NCI-H1105 treated with DMSO at 0.1 percent for 48 hours (cell line): ENCODE measurements at regions not wholly inside any gene's neighbourhood (a gene's known extent, or its start where the extent isn't known, plus 50 kb on each side); places are given as distances from the start of the nearest gene placed in this dataset.

ENCODE experiments used
- DNase-seq: peaks from one replicate; lab custom pipeline; 2025; lab: John Stamatoyannopoulos, UW

DNA sequence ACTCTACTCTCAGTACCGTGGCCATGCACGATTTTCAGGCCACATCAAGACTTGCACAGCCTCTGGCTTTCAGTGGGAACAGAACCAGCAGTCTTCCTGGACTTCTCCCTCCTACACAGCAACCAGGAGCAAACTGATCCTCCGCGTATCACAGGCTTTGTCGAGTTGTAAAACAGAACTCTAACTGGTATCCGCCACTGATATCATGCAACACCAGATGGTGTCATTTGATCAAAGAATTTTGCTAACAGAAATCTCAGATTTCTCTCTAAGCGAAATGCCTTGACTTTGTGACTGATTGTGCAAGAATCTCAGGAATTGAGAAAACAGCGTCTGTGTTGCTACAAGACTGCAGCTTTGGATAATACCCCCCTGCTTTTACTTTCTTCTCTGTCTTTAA, 85.7 kb downstream of the COPS8 start:
- no peak for DNase-seq

GRCh38 chr2:237171881-237172280, 86.2 kb downstream of the COPS8 start:
- DNase-seq = no peak

GRCh38 chr2:237177052-237177451, 91.4 kb downstream of the COPS8 start:
- DNase-seq = no peak

- no peak for DNase-seq
These were observed 92.3 kb downstream of the COPS8 start for GRCh38 chr2:237177986-237178385.

GRCh38 chr2:237178396-237178795, 92.7 kb downstream of the COPS8 start:
- no peak for DNase-seq

- no peak for DNase-seq
These were observed 93.5 kb downstream of the COPS8 start for GRCh38 chr2:237179161-237179560.

DNA sequence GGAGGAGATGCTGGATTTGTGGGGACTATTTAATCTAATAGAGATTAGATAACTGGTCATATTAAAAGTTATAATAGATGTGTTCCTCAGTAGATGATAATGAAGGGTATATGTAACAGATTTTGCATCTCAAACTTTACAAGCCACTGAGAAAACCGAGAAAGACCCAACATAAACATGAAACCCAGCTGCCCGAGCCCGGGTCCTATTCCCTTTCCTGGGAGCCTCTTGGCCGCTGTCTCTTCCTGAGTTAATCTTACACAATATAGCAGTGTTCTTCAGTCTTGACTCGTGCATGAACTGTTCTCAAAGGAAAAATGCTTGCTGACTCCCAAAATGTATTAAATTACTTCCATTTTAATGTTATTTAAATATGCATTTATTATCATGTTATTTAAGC, 94.5 kb downstream of the COPS8 start:
- no peak for DNase-seq

GRCh38 chr2:237180987-237181386, 95.3 kb downstream of the COPS8 start:
- no peak for DNase-seq

DNA sequence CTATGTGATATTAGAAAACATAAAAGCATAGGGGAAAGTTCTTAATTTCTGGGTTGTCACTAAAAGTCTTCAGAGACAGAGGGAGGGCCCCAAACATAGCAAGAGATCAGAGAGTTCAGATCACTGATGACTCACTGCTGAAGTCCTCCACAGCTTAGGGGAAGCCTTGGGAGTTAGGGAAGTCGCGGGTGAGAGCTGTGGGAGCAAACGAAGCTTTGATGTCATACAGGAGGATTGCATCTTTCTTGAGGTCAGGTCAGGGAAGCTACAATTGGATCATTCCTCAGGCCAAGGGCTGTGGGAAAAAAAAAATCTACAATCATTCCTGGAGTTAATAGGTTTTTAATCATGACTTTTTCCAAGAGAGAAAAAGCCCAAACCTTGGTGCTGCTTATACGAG, 96.2 kb downstream of the COPS8 start:
- DNase-seq = no peak

DNA sequence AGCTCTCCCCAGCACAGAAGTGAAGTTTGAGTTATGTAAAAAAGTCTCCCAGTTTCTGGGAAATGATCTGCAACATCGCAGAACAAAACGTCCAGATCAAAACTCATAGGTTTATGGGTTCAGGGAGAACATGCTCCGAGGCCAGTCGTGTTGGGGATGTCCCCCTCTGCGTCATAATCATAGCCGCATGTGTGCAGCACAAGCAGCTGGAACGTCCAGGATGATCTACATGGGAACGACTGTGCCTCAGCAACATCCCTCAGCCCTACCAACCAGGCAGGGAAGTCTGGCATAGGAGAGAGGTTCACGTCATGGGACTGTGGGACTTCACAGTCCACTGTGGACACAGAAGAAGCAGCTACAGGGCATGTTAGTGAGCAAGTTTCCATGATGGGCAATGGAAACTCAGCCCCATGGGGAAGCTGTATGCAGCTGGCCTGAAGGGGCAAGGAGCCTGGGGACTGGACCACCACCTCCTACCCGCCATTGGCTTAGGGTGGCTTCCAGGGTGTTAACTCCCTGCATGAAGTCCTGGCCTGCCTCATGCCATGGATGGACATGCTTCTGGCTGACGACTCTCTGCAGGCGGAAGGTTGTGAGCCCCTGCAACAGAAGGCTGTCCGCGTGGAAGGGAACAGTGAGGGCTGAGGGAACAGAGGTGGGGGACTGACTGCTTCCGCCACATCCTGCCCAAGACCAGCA, 96.9 kb downstream of the COPS8 start:
- DNase-seq = no peak

DNA sequence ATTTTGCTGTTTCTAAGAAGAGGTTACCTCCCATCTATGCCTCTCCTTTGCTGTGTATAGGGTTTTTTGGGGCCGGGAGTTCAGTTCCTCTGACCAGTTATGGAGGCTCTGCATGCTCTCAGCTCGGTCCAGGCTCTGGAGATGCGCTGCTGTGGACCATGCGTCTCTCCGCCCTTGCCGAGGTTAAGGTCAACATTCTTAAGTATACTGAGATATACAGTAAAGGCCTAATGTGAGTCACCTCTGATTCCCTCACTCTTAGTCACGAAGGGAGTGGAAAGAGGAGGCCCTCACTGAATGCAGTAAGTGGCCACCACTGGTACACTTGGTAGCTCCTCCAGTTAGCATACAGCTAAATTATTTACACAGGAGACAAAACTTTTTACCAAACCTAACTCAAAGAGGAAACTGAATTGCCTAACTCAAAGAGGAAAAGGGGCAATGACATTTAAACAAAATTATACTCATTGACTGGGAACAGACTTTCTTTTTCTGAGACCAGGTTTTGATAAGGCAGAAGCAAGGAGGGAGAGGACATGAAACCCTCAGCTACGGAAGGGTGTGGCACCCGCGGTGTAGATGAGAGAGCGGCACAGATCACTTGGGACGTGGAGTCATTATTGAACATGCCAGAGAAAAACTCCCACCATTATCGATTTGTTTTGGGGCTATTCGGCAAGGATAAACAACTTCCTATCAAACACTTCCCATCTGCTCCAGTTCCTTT, 98.7 kb downstream of the COPS8 start:
- DNase-seq = no peak

GRCh38 chr2:237184919-237185552, 99.3 kb downstream of the COPS8 start:
- no peak for DNase-seq

DNA sequence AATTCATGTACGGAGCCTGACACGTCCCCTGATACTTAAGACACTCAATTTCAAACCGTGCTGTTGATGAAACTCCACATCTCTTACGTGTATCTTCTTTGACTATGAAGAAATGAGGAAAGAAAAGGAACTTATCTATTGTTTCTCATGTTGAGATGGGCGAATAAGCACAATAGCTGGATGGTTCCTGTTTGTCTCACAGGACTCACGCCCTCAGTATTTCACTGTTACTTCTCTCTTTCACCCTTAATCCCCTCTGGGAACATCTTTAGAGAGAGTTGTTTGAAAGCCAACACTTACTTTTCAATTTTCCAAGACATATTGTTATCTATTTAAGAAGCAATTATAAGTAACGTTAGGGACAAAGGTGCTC, 99.8 kb downstream of the COPS8 start:
- DNase-seq = no peak

- no peak for DNase-seq
These were observed 104.1 kb downstream of the COPS8 start for GRCh38 chr2:237189799-237190198.

- DNase-seq = no peak
These were observed 105.5 kb downstream of the COPS8 start for GRCh38 chr2:237190966-237191713.

- DNase-seq = no peak
These were observed 106.0 kb downstream of the COPS8 start for GRCh38 chr2:237191714-237192081.

DNA sequence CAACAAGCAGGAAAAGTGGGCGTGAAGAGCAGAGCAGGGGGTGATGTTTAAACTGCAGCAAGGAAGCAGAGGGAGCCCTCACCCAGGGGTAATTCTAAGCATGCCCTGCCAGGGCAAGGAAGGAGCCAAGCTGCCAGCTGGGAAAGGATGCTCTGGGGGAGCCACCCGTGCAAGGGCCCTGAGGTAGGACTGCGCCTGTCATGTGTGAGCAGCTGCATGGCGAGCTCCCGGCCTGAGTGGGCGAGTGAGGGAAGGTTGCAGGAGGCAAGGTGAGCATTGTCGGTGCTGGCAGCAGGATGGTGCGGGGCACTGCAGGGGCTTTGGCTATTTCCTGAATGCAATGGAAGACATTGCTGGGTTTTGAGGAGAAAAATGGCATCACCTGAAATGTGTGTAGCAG, 107.2 kb downstream of the COPS8 start:
- DNase-seq = no peak

GRCh38 chr2:237193436-237193835, 107.7 kb downstream of the COPS8 start:
- DNase-seq = no peak

DNA sequence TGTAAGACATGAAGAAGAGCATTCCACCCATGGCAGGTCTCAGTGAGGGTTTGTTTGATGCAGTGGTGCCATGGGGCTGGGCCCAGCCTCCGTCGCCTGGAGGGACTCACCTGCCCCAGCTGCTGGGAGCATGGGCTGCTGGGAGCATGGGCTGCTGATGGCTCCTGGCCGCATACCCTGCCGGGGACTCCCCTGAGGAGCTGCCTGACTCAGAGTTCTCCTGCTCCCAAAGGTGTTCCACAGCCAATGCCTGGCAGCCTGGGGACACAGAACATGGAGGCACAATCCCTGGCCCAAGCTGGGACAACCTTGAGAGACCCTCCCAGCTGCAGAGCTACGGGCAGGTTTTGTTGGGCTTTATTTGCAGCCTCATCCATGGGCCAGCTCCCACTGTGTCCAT, 108.4 kb downstream of the COPS8 start:
- no peak for DNase-seq

DNA sequence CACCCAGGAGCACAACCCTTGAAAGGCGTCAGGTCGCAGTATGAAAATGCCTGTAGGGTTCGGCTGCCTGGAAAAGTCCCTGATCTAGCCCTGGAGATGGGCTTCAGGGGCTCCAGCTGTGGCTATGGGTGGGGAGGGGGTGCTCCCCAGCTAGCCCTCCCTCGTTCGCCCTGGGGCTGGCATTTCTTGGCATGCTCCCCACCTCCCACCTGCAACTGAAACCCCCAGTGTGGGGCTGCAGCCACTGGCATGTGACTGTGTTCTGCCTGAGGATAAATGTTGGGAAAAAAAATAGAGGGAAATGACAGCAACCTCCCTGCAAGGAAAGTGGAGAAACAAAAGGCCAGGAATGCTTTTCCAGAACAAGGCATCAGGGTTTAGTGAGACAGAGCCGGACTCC, 109.2 kb downstream of the COPS8 start:
- no peak for DNase-seq

- DNase-seq = no peak
These were observed 109.9 kb downstream of the COPS8 start for GRCh38 chr2:237195396-237196120.

DNA sequence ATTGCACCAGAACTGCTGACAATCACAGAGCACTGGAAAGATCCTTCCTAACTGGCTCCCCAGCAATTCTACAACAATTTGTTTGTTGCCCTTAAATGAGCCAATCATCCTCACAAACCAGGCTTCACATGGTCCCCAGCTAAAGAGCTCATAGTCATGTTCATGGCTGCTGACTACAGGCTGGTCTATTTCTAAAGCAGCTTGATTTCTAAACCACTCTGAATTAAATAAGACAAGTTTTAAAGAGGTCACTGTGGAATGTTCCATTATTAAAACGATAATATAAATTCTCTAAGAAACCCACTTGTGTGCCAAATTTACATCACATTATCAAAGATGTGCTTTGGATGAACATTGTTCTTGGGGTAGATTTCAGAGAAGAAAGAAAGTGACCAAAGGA, 110.7 kb downstream of the COPS8 start:
- DNase-seq = no peak
